ENCODE measurements at regions not wholly inside any gene's neighbourhood (a gene's known extent, or its start where the extent isn't known, plus 50 kb on each side); places are given as distances from the start of the nearest gene placed in this dataset.

GRCh38 chr2:67898595-67898994 lies 164.2 kb downstream of the C1D start:
- H3K27me3 ChIP-seq (replicated peaks; ENCODE audit: control insufficient read depth, insufficient read depth, low read length): no peaks in the 10 kb centered on the region
- Mint-ChIP-seq H3K36me3 (ENCODE audit: insufficient read depth, unreplicated experiment) (peaks cover 17% of the 10 kb centered on the region), H3K27me3 (ENCODE audit: insufficient read depth, unreplicated experiment) (no peaks in the 10 kb centered on the region), H3K4me3 (ENCODE audit: unreplicated experiment) (no peak overlapping the region), H3K9me3 (ENCODE audit: unreplicated experiment) (peaks cover 46% of the 10 kb centered on the region), H3K27ac (ENCODE audit: unreplicated experiment) (no peak overlapping the region), H3K4me1 (ENCODE audit: low read depth, unreplicated experiment) (peaks cover 9% of the 10 kb centered on the region)
- POLR2A ChIA-PET: no interaction called here
- H3K4me3 ChIP-seq (ENCODE audit: low read depth, low read length): no peak overlapping the region
- intact Hi-C loops (cut with micrococcal nuclease; ENCODE audit: unreplicated experiment): no loop called here
- DNase-seq: no peak
- H3K9me3 ChIP-seq: peaks cover 17% of the 10 kb centered on the region
- peaks cover under 1% of the 10 kb centered on the region for H3K4me1 ChIP-seq
- BruUV-seq (replicated peaks): no TSS peak
- CTCF ChIA-PET: no interaction called here
- no peak for TF ChIP-seq CTCF (IDR thresholded peaks at IDR 0.05; ENCODE audit: insufficient read depth in 1 of 2, low read depth in 1 of 2, low read length in 1 of 2, severe bottlenecking in 1 of 2, unreplicated experiment in 1 of 2)
- H3K36me3 ChIP-seq (ENCODE audit: control insufficient read depth, insufficient read depth, low read length): no peaks in the 10 kb centered on the region

GRCh38 chr2:67899187-67899586 lies 163.6 kb downstream of the C1D start:
- ChIA-PET POLR2A (no interaction called here), CTCF (no interaction called here)
- Histone ChIP-seq H3K27me3 (replicated peaks; ENCODE audit: control insufficient read depth, insufficient read depth, low read length) (no peaks in the 10 kb centered on the region), H3K36me3 (ENCODE audit: control insufficient read depth, insufficient read depth, low read length) (no peaks in the 10 kb centered on the region), H3K4me1 (no peaks in the 10 kb centered on the region), H3K4me3 (ENCODE audit: low read depth, low read length) (no peak overlapping the region), H3K9me3 (peaks cover 13% of the 10 kb centered on the region)
- Mint-ChIP-seq H3K27me3 (ENCODE audit: insufficient read depth, unreplicated experiment) (no peaks in the 10 kb centered on the region), H3K4me3 (ENCODE audit: unreplicated experiment) (no peak overlapping the region), H3K27ac (ENCODE audit: unreplicated experiment) (no peak overlapping the region), H3K9me3 (ENCODE audit: unreplicated experiment) (peaks cover 40% of the 10 kb centered on the region), H3K4me1 (ENCODE audit: low read depth, unreplicated experiment) (peaks cover 3% of the 10 kb centered on the region), H3K36me3 (ENCODE audit: insufficient read depth, unreplicated experiment) (peaks cover 11% of the 10 kb centered on the region)
- no TSS peak for BruUV-seq (replicated peaks)
- DNase-seq: no peak
- intact Hi-C loops (cut with micrococcal nuclease; ENCODE audit: unreplicated experiment): no loop called here
- TF ChIP-seq CTCF (IDR thresholded peaks at IDR 0.05; ENCODE audit: insufficient read depth in 1 of 2, low read depth in 1 of 2, low read length in 1 of 2, severe bottlenecking in 1 of 2, unreplicated experiment in 1 of 2): no peak

- POLR2A ChIA-PET: no interaction called here
- CTCF ChIA-PET: no interaction called here
- H3K9me3 Mint-ChIP-seq (ENCODE audit: unreplicated experiment): peaks cover 37% of the 10 kb centered on the region
Measured at GRCh38 chr2:67900826-67901225, 162.0 kb downstream of the C1D start.

More at GRCh38 chr2:67900826-67901225, 162.0 kb downstream of the C1D start:
- no peak overlapping the region for H3K4me3 ChIP-seq (ENCODE audit: low read depth, low read length)
- no peaks in the 10 kb centered on the region for H3K36me3 ChIP-seq (ENCODE audit: control insufficient read depth, insufficient read depth, low read length)
- no peak overlapping the region for H3K27ac Mint-ChIP-seq (ENCODE audit: unreplicated experiment)
- no peaks in the 10 kb centered on the region for H3K27me3 Mint-ChIP-seq (ENCODE audit: insufficient read depth, unreplicated experiment)
- intact Hi-C loops (cut with micrococcal nuclease; ENCODE audit: unreplicated experiment): no loop called here
- no peaks in the 10 kb centered on the region for H3K27me3 ChIP-seq (replicated peaks; ENCODE audit: control insufficient read depth, insufficient read depth, low read length)
- no peak overlapping the region for H3K4me3 Mint-ChIP-seq (ENCODE audit: unreplicated experiment)
- H3K4me1 ChIP-seq: no peaks in the 10 kb centered on the region
- TF ChIP-seq CTCF (IDR thresholded peaks at IDR 0.05; ENCODE audit: insufficient read depth in 1 of 2, low read depth in 1 of 2, low read length in 1 of 2, severe bottlenecking in 1 of 2, unreplicated experiment in 1 of 2): no peak
- no TSS peak for BruUV-seq (replicated peaks)
- DNase-seq: no peak
- H3K36me3 Mint-ChIP-seq (ENCODE audit: insufficient read depth, unreplicated experiment): no peaks in the 10 kb centered on the region
- H3K9me3 ChIP-seq: peaks cover 4% of the 10 kb centered on the region; the same call in 1 of the 2 replicates
- H3K4me1 Mint-ChIP-seq (ENCODE audit: low read depth, unreplicated experiment): no peaks in the 10 kb centered on the region
